ENCODE measurements at regions not wholly inside any gene's neighbourhood (a gene's known extent, or its start where the extent isn't known, plus 50 kb on each side); places are given as distances from the start of the nearest gene placed in this dataset.

DNA sequence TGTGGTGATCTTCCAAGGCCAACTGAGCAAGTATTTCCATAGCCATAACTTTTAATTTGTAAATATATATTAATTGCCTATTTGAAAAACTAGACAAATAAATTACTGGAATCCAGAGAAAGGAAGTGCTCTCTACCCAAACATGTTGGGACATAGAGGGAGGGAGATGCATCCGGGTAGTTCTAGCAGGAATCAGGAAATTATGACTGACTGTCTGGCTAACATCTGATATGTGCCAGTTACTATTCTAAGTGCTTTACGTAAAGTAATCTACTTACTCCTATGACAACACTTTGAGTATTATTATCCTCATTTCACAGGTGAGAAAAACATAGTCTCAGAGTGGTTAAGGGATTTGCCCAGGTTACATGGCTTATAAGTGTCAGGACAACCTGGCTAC, 147.7 kb upstream of the VASH1 start:
- TF ChIP-seq POLR2AphosphoS5 (IDR thresholded peaks at IDR 0.05) = no peak
- TF ChIP-seq POLR2A (IDR thresholded peaks at IDR 0.05) = no peak
